Natural killer cell (primary cell): ENCODE measurements at regions not wholly inside any gene's neighbourhood (a gene's known extent, or its start where the extent isn't known, plus 50 kb on each side); places are given as distances from the start of the nearest gene placed in this dataset.
"Not testable (repeated sequence)": the region's sequence is repeated elsewhere in the genome, so short reads cannot be mapped to it uniquely, and the experiment has no call there.

Experiments used
- ATAC-seq, 3 donors: fragments of 150-1000 bp in 2 of 3; fragments of 200-7000 bp in 1 of 3; cut with Tn5 transposase; 1 replicate in 1 of 3; 2 replicates in 2 of 3; pipeline ENCODE4 v1.10.0; 2021; ENCODE audit warnings: mild to moderate bottlenecking in 2 of 3, moderate library complexity in 2 of 3
- DNase-seq, 2 donors: peaks; one replicate each; pipeline versions ENCODE4 v3.0.0 to v3.0.0-alpha.2; 2013 to 2021; ENCODE audit warnings: mixed read lengths in 1 of 2
- H3K27ac ChIP-seq: one replicate; pipeline ENCODE4 v1.5.1; 2013; ENCODE audit warnings: mild to moderate bottlenecking, low read length
- H3K27me3 ChIP-seq: one replicate; pipeline ENCODE4 v1.6.1; 2013; ENCODE audit warnings: low read length; ENCODE audit not compliant: control insufficient read depth, insufficient read depth
- H3K36me3 ChIP-seq: one replicate; pipeline ENCODE4 v1.6.1; 2013; ENCODE audit warnings: low read length; ENCODE audit not compliant: control insufficient read depth, insufficient read depth
- H3K4me1 ChIP-seq: one replicate; pipeline ENCODE4 v1.6.1; 2013; ENCODE audit warnings: low read length; ENCODE audit not compliant: control insufficient read depth, insufficient read depth
- H3K4me3 ChIP-seq: one replicate; pipeline ENCODE4 v1.5.1; 2013; ENCODE audit warnings: low read length
- H3K9me3 ChIP-seq: one replicate; pipeline ENCODE4 v1.6.1; 2013; ENCODE audit warnings: low read length; ENCODE audit not compliant: control insufficient read depth, insufficient read depth
- H3K27ac Mint-ChIP-seq, 2 donors: one replicate each; pipeline ENCODE4 v1.8.0; 2022; ENCODE audit warnings: mild to moderate bottlenecking in 2 of 2, mixed read lengths in 2 of 2, moderate library complexity in 1 of 2
- H3K27me3 Mint-ChIP-seq, 2 donors: one replicate each; pipeline ENCODE4 v1.8.0; 2022; ENCODE audit warnings: low read depth in 2 of 2, mixed read lengths in 2 of 2
- H3K36me3 Mint-ChIP-seq: one replicate; pipeline ENCODE4 v1.8.0; 2022; ENCODE audit warnings: mixed read lengths
- H3K4me1 Mint-ChIP-seq, 2 donors: one replicate each; pipeline ENCODE4 v1.8.0; 2022; ENCODE audit warnings: mixed read lengths in 2 of 2
- H3K4me3 Mint-ChIP-seq: one replicate; pipeline ENCODE4 v1.8.0; 2022; ENCODE audit warnings: mild to moderate bottlenecking, moderate library complexity, mixed read lengths
- H3K9me3 Mint-ChIP-seq, 2 donors: one replicate each; pipeline ENCODE4 v1.8.0; 2022; ENCODE audit warnings: mixed read lengths in 2 of 2
- CTCF ChIP-seq: fragments of 200-600 bp; IDR thresholded peaks from one replicate; pipeline ENCODE4 v1.8.0; 2022; ENCODE audit warnings: antibody characterized with exemption
- WGBS: methylation state at CpG from one replicate; pipeline ENCODE4 v1.1.7; 2013; ENCODE audit warnings: missing lambda C conversion rate; ENCODE audit not compliant: insufficient coverage; 5-methylcytosine and 5-hydroxymethylcytosine counted together
- intact Hi-C: fragments of 100-400 bp; cut with micrococcal nuclease; formaldehyde crosslinking; loops from one replicate; pipeline ENCODE4 v1.14.2; 2022

- intact Hi-C loops = no loop called here
- WGBS = 15% methylated on average over 2 of the region's 2 CpGs
- H3K36me3 Mint-ChIP-seq = no peaks in the 10 kb centered on the region
Measured at GRCh38 chr2:88903749-88904353, 212.4 kb downstream of the RPIA start.

GRCh38 chr2:88913280-88913679 lies 221.8 kb downstream of the RPIA start:
- intact Hi-C loops = no loop called here
- ATAC-seq (no peak), DNase-seq (no peak)

More at GRCh38 chr2:88903749-88904353, 212.4 kb downstream of the RPIA start:
- Histone ChIP-seq H3K4me3 (no peak overlapping the region), H3K9me3 (no peaks in the 10 kb centered on the region), H3K36me3 (no peaks in the 10 kb centered on the region), H3K4me1 (no peaks in the 10 kb centered on the region), H3K27me3 (no peaks in the 10 kb centered on the region), H3K27ac (no peak overlapping the region)
- DNase-seq (peak in 1 of 2 donors; percentile 43), ATAC-seq (peak in 1 of 3 donors; percentile 71)
- peaks cover 13 to 17% of the 10 kb centered on the region in 2 donors for H3K27me3 Mint-ChIP-seq
- no peak overlapping the region for H3K27ac Mint-ChIP-seq
- H3K4me3 Mint-ChIP-seq = no peak overlapping the region
- H3K4me1 Mint-ChIP-seq = no peaks in the 10 kb centered on the region
- H3K9me3 Mint-ChIP-seq = no peaks in the 10 kb centered on the region
- TF ChIP-seq CTCF = peak; percentile 37

GRCh38 chr2:88919087-88919738 lies 227.7 kb downstream of the RPIA start:
- H3K9me3 Mint-ChIP-seq = no peaks in the 10 kb centered on the region
- Histone ChIP-seq H3K4me3 (no peak overlapping the region), H3K36me3 (no peaks in the 10 kb centered on the region), H3K27ac (no peak overlapping the region), H3K4me1 (no peaks in the 10 kb centered on the region), H3K9me3 (no peaks in the 10 kb centered on the region), H3K27me3 (no peaks in the 10 kb centered on the region)
- H3K4me3 Mint-ChIP-seq = no peak overlapping the region
- peaks cover 4 to 45% of the 10 kb centered on the region in 2 donors for H3K27me3 Mint-ChIP-seq
- ATAC-seq = no peak
- 80% methylated on average over 2 of the region's 7 CpGs for WGBS
- no peak overlapping the region for H3K27ac Mint-ChIP-seq
- peak in 1 of 2 donors; percentile 32 for DNase-seq
- intact Hi-C loops = no loop called here
- no peak for TF ChIP-seq CTCF
- H3K36me3 Mint-ChIP-seq = no peaks in the 10 kb centered on the region
- no peaks in the 10 kb centered on the region for H3K4me1 Mint-ChIP-seq

More at GRCh38 chr2:88913280-88913679, 221.8 kb downstream of the RPIA start:
- no peaks in the 10 kb centered on the region for H3K36me3 Mint-ChIP-seq
- no peaks in the 10 kb centered on the region for H3K4me1 Mint-ChIP-seq
- Histone ChIP-seq H3K4me1 (no peaks in the 10 kb centered on the region), H3K27ac (no peak overlapping the region), H3K27me3 (no peaks in the 10 kb centered on the region), H3K9me3 (no peaks in the 10 kb centered on the region), H3K4me3 (no peak overlapping the region), H3K36me3 (no peaks in the 10 kb centered on the region)
- no peak for TF ChIP-seq CTCF
- H3K27me3 Mint-ChIP-seq = peaks cover 8 to 34% of the 10 kb centered on the region in 2 donors
- no peak overlapping the region for H3K4me3 Mint-ChIP-seq
- H3K27ac Mint-ChIP-seq = no peak overlapping the region
- no peaks in the 10 kb centered on the region for H3K9me3 Mint-ChIP-seq

GRCh38 chr2:88920399-88920798 lies 228.9 kb downstream of the RPIA start:
- H3K27me3 Mint-ChIP-seq = peaks cover 4 to 48% of the 10 kb centered on the region in 2 donors
- intact Hi-C loops, DNase-seq, H3K4me3 Mint-ChIP-seq, H3K36me3 Mint-ChIP-seq, H3K27me3 ChIP-seq, H3K4me1 Mint-ChIP-seq, H3K9me3 Mint-ChIP-seq, H3K27ac ChIP-seq, H3K4me3 ChIP-seq, H3K27ac Mint-ChIP-seq, H3K9me3 ChIP-seq, H3K36me3 ChIP-seq, ATAC-seq, H3K4me1 ChIP-seq: not testable (repeated sequence)
- WGBS = 95% methylated on average over 31 of the region's 31 CpGs
